Mesendoderm (in vitro differentiated cells): ENCODE measurements at regions not wholly inside any gene's neighbourhood (a gene's known extent, or its start where the extent isn't known, plus 50 kb on each side); places are given as distances from the start of the nearest gene placed in this dataset.

ENCODE experiments used
- DNase-seq: peaks from one replicate; pipeline ENCODE4 v3.0.0; 2013
- H2AK5ac ChIP-seq: 2 replicates; pipeline ENCODE4 v1.6.1; 2013; ENCODE audit warnings: low read length, inconsistent platforms
- H2BK120ac ChIP-seq: 2 replicates; pipeline ENCODE4 v1.6.1; 2013; ENCODE audit warnings: low read depth, mild to moderate bottlenecking, low read length, moderate library complexity, mixed read lengths
- H2BK15ac ChIP-seq: replicated peaks from 2 replicates; pipeline ENCODE4 v1.6.1; 2013; ENCODE audit warnings: low read depth, mild to moderate bottlenecking, moderate library complexity
- H2BK5ac ChIP-seq: 2 replicates; pipeline ENCODE4 v1.6.1; 2013; ENCODE audit warnings: low read length, inconsistent platforms
- H3K18ac ChIP-seq: 2 replicates; pipeline ENCODE4 v1.6.1; 2013; ENCODE audit warnings: mild to moderate bottlenecking, low read length, mixed read lengths
- H3K23ac ChIP-seq: one replicate; pipeline ENCODE4 v1.6.1; 2013; ENCODE audit warnings: low read length
- H3K27ac ChIP-seq: 2 replicates; pipeline ENCODE4 v1.5.1; 2013; ENCODE audit warnings: low read depth, mild to moderate bottlenecking, inconsistent platforms, low read length, moderate library complexity
- H3K27me3 ChIP-seq: 2 replicates; pipeline ENCODE4 v1.6.1; 2013; ENCODE audit warnings: low read length, control low read depth, mild to moderate bottlenecking, inconsistent platforms; ENCODE audit not compliant: insufficient read depth, poor library complexity
- H3K36me3 ChIP-seq: 2 replicates; pipeline ENCODE4 v1.6.1; 2013; ENCODE audit warnings: low read length, inconsistent platforms; ENCODE audit not compliant: control insufficient read depth, insufficient read depth
- H3K4ac ChIP-seq: one replicate; pipeline ENCODE4 v1.6.1; 2013; ENCODE audit warnings: low read depth, mild to moderate bottlenecking, low read length, moderate library complexity
- H3K4me1 ChIP-seq: 2 replicates; pipeline ENCODE4 v1.6.1; 2013; ENCODE audit warnings: low read depth, low read length, inconsistent platforms; ENCODE audit not compliant: control insufficient read depth
- H3K4me2 ChIP-seq: 2 replicates; pipeline ENCODE4 v1.6.1; 2013; ENCODE audit warnings: low read length
- H3K4me3 ChIP-seq: 2 replicates; pipeline ENCODE4 v1.5.1; 2013; ENCODE audit warnings: mild to moderate bottlenecking, low read length
- H3K56ac ChIP-seq: one replicate; pipeline ENCODE4 v1.6.1; 2013; ENCODE audit warnings: low read length
- H3K79me1 ChIP-seq: 2 replicates; pipeline ENCODE4 v1.6.1; 2013; ENCODE audit warnings: low read length, inconsistent platforms
- H3K79me2 ChIP-seq: 2 replicates; pipeline ENCODE4 v1.6.1; 2013; ENCODE audit warnings: mild to moderate bottlenecking, low read length; ENCODE audit not compliant: control insufficient read depth, insufficient read depth
- H3K9ac ChIP-seq: 2 replicates; pipeline ENCODE4 v1.6.1; 2013; ENCODE audit warnings: low read length, inconsistent platforms
- H4K5ac ChIP-seq: one replicate; pipeline ENCODE4 v1.6.1; 2013; ENCODE audit warnings: low read length
- H4K8ac ChIP-seq: one replicate; pipeline ENCODE4 v1.6.1; 2013; ENCODE audit warnings: low read depth, mild to moderate bottlenecking, control low read depth, low read length, moderate library complexity
- WGBS: extraction: QIAGEN DNeasy Blood & Tissue Kit; methylation state at CpG from one replicate; pipeline ENCODE4 v1.1.7; 2013; ENCODE audit warnings: low lambda C conversion rate, missing lambda C conversion rate; ENCODE audit not compliant: insufficient coverage; ENCODE audit errors: extremely low coverage; 5-methylcytosine and 5-hydroxymethylcytosine counted together

GRCh38 chr2:120673205-120673550, 62.5 kb upstream of the GLI2 start:
- DNase-seq, result no peak
- no CpG with 5 or more reads among the region's 9 CpGs for WGBS
- Histone ChIP-seq H4K5ac (no peak overlapping the region), H3K4ac (no peak overlapping the region), H2BK5ac (no peak overlapping the region), H3K4me2 (no peak overlapping the region), H4K8ac (no peak overlapping the region), H3K18ac (no peak overlapping the region), H2AK5ac (no peak overlapping the region), H3K79me2 (no peaks in the 10 kb centered on the region), H3K23ac (no peak overlapping the region), H3K36me3 (no peaks in the 10 kb centered on the region), H3K27me3 (no peaks in the 10 kb centered on the region), H3K4me1 (no peaks in the 10 kb centered on the region), H2BK15ac (no peak overlapping the region), H3K4me3 (no peak overlapping the region), H3K9ac (no peak overlapping the region), H2BK120ac (no peak overlapping the region), H3K27ac (no peak overlapping the region), H3K79me1 (no peaks in the 10 kb centered on the region), H3K56ac (no peak overlapping the region)

- no peak overlapping the region for H3K9ac ChIP-seq
- H2BK15ac ChIP-seq, result no peak overlapping the region
- no peaks in the 10 kb centered on the region for H3K79me1 ChIP-seq
- H2AK5ac ChIP-seq, result no peak overlapping the region
- no peak overlapping the region for H3K56ac ChIP-seq
- DNase-seq, result no peak
- H4K5ac ChIP-seq, result no peak overlapping the region
- no peak overlapping the region for H3K18ac ChIP-seq
- H4K8ac ChIP-seq, result no peak overlapping the region
- H3K27ac ChIP-seq, result no peak overlapping the region
- no peak overlapping the region for H2BK5ac ChIP-seq
- H3K4me1 ChIP-seq, result no peaks in the 10 kb centered on the region
- no peak overlapping the region for H2BK120ac ChIP-seq
- H3K4ac ChIP-seq, result no peak overlapping the region
- H3K4me2 ChIP-seq, result no peak overlapping the region
- H3K4me3 ChIP-seq, result no peak overlapping the region
- WGBS, result no CpG with 5 or more reads among the region's 13 CpGs
- H3K27me3 ChIP-seq, result no peaks in the 10 kb centered on the region
- H3K36me3 ChIP-seq, result no peaks in the 10 kb centered on the region
- H3K23ac ChIP-seq, result no peak overlapping the region
- H3K79me2 ChIP-seq, result no peaks in the 10 kb centered on the region
Measured at GRCh38 chr2:120673571-120674061, 62.1 kb upstream of the GLI2 start.

- no peak overlapping the region for H4K5ac ChIP-seq
- H3K27ac ChIP-seq, result no peak overlapping the region
- H3K23ac ChIP-seq, result no peak overlapping the region
- H2BK120ac ChIP-seq, result no peak overlapping the region
- H3K79me2 ChIP-seq, result no peaks in the 10 kb centered on the region
- H2BK15ac ChIP-seq, result no peak overlapping the region
- H3K4me1 ChIP-seq, result no peaks in the 10 kb centered on the region
- no peak overlapping the region for H3K18ac ChIP-seq
- H2AK5ac ChIP-seq, result no peak overlapping the region
- no peaks in the 10 kb centered on the region for H3K79me1 ChIP-seq
- H3K4ac ChIP-seq, result no peak overlapping the region
- no peak for DNase-seq
- no peak overlapping the region for H4K8ac ChIP-seq
- H2BK5ac ChIP-seq, result no peak overlapping the region
- no peak overlapping the region for H3K4me3 ChIP-seq
- no CpG with 5 or more reads among the region's 21 CpGs for WGBS
- no peaks in the 10 kb centered on the region for H3K27me3 ChIP-seq
- no peak overlapping the region for H3K9ac ChIP-seq
- no peaks in the 10 kb centered on the region for H3K36me3 ChIP-seq
- H3K4me2 ChIP-seq, result no peak overlapping the region
- H3K56ac ChIP-seq, result no peak overlapping the region
Measured at GRCh38 chr2:120674246-120675170, 61.2 kb upstream of the GLI2 start.

- Histone ChIP-seq H2AK5ac (no peak overlapping the region), H2BK120ac (no peak overlapping the region), H2BK5ac (no peak overlapping the region), H3K4me3 (no peak overlapping the region), H3K4ac (no peak overlapping the region), H3K79me2 (no peaks in the 10 kb centered on the region), H3K23ac (no peak overlapping the region), H3K18ac (no peak overlapping the region), H3K4me2 (no peak overlapping the region), H3K36me3 (no peaks in the 10 kb centered on the region), H3K27ac (no peak overlapping the region), H3K4me1 (no peaks in the 10 kb centered on the region), H4K8ac (no peak overlapping the region), H4K5ac (no peak overlapping the region), H3K79me1 (no peaks in the 10 kb centered on the region), H2BK15ac (no peak overlapping the region), H3K9ac (no peak overlapping the region), H3K56ac (no peak overlapping the region), H3K27me3 (no peaks in the 10 kb centered on the region)
- WGBS, result no CpG with 5 or more reads among the region's 26 CpGs
- peak; percentile 67 for DNase-seq
Measured at GRCh38 chr2:120675460-120676130, 60.1 kb upstream of the GLI2 start.

- H3K27me3 ChIP-seq, result no peaks in the 10 kb centered on the region
- DNase-seq, result no peak
- H3K18ac ChIP-seq, result no peak overlapping the region
- H3K4me3 ChIP-seq, result no peak overlapping the region
- H3K9ac ChIP-seq, result no peak overlapping the region
- no peak overlapping the region for H3K56ac ChIP-seq
- H3K4me1 ChIP-seq, result no peaks in the 10 kb centered on the region
- H3K4ac ChIP-seq, result no peak overlapping the region
- H2BK120ac ChIP-seq, result no peak overlapping the region
- H2AK5ac ChIP-seq, result no peak overlapping the region
- no peak overlapping the region for H2BK15ac ChIP-seq
- no peaks in the 10 kb centered on the region for H3K79me2 ChIP-seq
- no peaks in the 10 kb centered on the region for H3K79me1 ChIP-seq
- H3K36me3 ChIP-seq, result no peaks in the 10 kb centered on the region
- no peak overlapping the region for H2BK5ac ChIP-seq
- no peak overlapping the region for H3K27ac ChIP-seq
- H4K5ac ChIP-seq, result no peak overlapping the region
- no peak overlapping the region for H3K4me2 ChIP-seq
- no peak overlapping the region for H3K23ac ChIP-seq
- WGBS, result no CpG with 5 or more reads among the region's 10 CpGs
- no peak overlapping the region for H4K8ac ChIP-seq
Measured at GRCh38 chr2:120677221-120677620, 58.4 kb upstream of the GLI2 start.
